ENCODE measurements at regions not wholly inside any gene's neighbourhood (a gene's known extent, or its start where the extent isn't known, plus 50 kb on each side); places are given as distances from the start of the nearest gene placed in this dataset.

DNA sequence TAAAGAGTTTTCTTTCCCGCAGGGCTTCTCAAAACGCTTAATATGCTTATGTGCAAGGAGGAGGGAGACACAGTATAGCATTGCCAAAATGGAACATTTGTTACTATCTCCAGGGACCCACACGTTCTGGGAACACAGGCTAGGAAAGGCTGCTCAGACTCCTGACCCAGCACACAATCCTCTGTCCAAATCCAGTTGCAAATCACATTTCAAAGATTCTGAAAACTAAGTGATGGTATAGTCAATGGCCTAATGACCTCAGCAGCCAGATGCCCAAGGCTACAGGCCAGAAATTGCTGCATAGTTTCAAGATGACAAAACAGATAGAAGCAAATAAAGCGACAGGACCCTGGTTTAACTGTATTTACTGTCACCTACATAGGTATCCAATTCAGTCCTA lies 97.0 kb upstream of the GRIP1 start:
- no peaks in the 10 kb centered on the region for H3K27me3 ChIP-seq (ENCODE audit: control insufficient read depth, insufficient read depth, low read length)
- no peak for DNase-seq
- TF ChIP-seq, protein P1, sequence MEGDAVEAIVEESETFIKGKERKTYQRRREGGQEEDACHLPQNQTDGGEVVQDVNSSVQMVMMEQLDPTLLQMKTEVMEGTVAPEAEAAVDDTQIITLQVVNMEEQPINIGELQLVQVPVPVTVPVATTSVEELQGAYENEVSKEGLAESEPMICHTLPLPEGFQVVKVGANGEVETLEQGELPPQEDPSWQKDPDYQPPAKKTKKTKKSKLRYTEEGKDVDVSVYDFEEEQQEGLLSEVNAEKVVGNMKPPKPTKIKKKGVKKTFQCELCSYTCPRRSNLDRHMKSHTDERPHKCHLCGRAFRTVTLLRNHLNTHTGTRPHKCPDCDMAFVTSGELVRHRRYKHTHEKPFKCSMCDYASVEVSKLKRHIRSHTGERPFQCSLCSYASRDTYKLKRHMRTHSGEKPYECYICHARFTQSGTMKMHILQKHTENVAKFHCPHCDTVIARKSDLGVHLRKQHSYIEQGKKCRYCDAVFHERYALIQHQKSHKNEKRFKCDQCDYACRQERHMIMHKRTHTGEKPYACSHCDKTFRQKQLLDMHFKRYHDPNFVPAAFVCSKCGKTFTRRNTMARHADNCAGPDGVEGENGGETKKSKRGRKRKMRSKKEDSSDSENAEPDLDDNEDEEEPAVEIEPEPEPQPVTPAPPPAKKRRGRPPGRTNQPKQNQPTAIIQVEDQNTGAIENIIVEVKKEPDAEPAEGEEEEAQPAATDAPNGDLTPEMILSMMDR (IDR thresholded peaks at IDR 0.05; ENCODE audit: borderline replicate concordance, extremely low read depth, insufficient read depth) = no peak
- no peaks in the 10 kb centered on the region for H3K4me1 ChIP-seq (ENCODE audit: control insufficient read depth in 2 of 3, insufficient read depth in 2 of 3, low read depth in 1 of 3, low read length in 3 of 3)
- intact Hi-C loops (cut with DNase I) = no loop called here
- H3K27ac ChIP-seq (ENCODE audit: low read depth in 2 of 2, low read length in 2 of 2) = no peak overlapping the region
- H3K4me3 ChIP-seq (ENCODE audit: low read length in 3 of 3) = no peak overlapping the region
- FAIRE-seq = no peak
- H3K9me3 ChIP-seq (ENCODE audit: control insufficient read depth in 2 of 3, insufficient read depth in 1 of 3, low read length in 3 of 3) = no peaks in the 10 kb centered on the region
- H3K36me3 ChIP-seq (ENCODE audit: control insufficient read depth in 2 of 3, insufficient read depth in 3 of 3, low read length in 3 of 3) = no peaks in the 10 kb centered on the region
- no peak overlapping the region for H3K9ac ChIP-seq (ENCODE audit: low read length in 3 of 3)

DNA sequence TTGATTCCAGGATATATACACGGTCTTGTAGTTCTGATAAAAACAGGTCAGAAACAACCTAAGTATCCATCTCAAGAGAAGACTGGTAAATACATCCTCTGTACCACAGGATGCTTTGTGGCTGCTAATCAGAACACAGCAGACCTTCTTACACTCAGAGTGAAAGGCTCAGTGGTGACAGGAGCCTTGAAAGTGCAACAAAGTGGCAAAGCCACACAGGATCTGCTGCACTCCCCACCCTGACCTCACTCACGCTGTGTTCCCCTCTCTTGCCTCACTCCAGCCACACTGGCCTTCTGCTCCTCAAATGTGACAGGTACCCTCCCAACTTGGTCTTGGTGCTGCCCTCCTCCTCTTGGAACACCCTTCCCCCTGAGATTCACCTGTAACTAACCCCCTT lies 98.1 kb upstream of the GRIP1 start:
- intact Hi-C loops (cut with DNase I) = no loop called here
- no peak overlapping the region for H3K4me3 ChIP-seq (ENCODE audit: low read length in 3 of 3)
- H3K9me3 ChIP-seq (ENCODE audit: control insufficient read depth in 2 of 3, insufficient read depth in 1 of 3, low read length in 3 of 3) = no peaks in the 10 kb centered on the region
- no peaks in the 10 kb centered on the region for H3K36me3 ChIP-seq (ENCODE audit: control insufficient read depth in 2 of 3, insufficient read depth in 3 of 3, low read length in 3 of 3)
- no peaks in the 10 kb centered on the region for H3K27me3 ChIP-seq (ENCODE audit: control insufficient read depth, insufficient read depth, low read length)
- no peak overlapping the region for H3K9ac ChIP-seq (ENCODE audit: low read length in 3 of 3)
- H3K4me1 ChIP-seq (ENCODE audit: control insufficient read depth in 2 of 3, insufficient read depth in 2 of 3, low read depth in 1 of 3, low read length in 3 of 3) = no peaks in the 10 kb centered on the region
- DNase-seq (no peak), FAIRE-seq (no peak)
- no peak overlapping the region for H3K27ac ChIP-seq (ENCODE audit: low read depth in 2 of 2, low read length in 2 of 2)
- TF ChIP-seq, protein P1 (IDR thresholded peaks at IDR 0.05; ENCODE audit: borderline replicate concordance, extremely low read depth, insufficient read depth) = no peak

DNA sequence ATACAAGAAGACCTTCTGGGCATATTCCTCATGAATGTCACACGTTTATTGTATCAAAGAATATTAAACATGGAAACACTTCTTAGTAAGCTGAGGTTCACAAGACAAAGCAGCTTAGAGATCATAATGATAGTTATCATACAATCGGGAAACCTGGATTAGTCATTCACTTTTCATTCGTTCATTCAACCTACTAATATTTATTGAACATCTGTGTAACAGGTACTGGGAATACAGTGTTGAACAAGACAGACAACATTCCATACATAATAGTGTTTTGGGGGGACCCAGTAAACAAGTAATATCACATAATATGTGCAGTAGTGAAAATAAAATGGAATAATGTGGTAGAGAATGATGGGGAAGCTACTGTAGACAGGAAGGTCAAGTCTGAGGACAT lies 100.6 kb upstream of the GRIP1 start:
- Histone ChIP-seq H3K27me3 (ENCODE audit: control insufficient read depth, insufficient read depth, low read length) (no peaks in the 10 kb centered on the region), H3K36me3 (ENCODE audit: control insufficient read depth in 2 of 3, insufficient read depth in 3 of 3, low read length in 3 of 3) (no peaks in the 10 kb centered on the region), H3K27ac (ENCODE audit: low read depth in 2 of 2, low read length in 2 of 2) (no peak overlapping the region), H3K9me3 (ENCODE audit: control insufficient read depth in 2 of 3, insufficient read depth in 1 of 3, low read length in 3 of 3) (no peaks in the 10 kb centered on the region), H3K9ac (ENCODE audit: low read length in 3 of 3) (no peak overlapping the region), H3K4me1 (ENCODE audit: control insufficient read depth in 2 of 3, insufficient read depth in 2 of 3, low read depth in 1 of 3, low read length in 3 of 3) (no peaks in the 10 kb centered on the region), H3K4me3 (ENCODE audit: low read length in 3 of 3) (no peak overlapping the region)
- intact Hi-C loops (cut with DNase I) = no loop called here
- FAIRE-seq = no peak
- TF ChIP-seq, protein P1 (IDR thresholded peaks at IDR 0.05; ENCODE audit: borderline replicate concordance, extremely low read depth, insufficient read depth) = no peak
- no peak for DNase-seq

Measured in kidney (tissue), 13 donors.